Neuronal stem cell (in vitro differentiated cells): ENCODE measurements at regions not wholly inside any gene's neighbourhood (a gene's known extent, or its start where the extent isn't known, plus 50 kb on each side); places are given as distances from the start of the nearest gene placed in this dataset.

ENCODE experiments used
- DNase-seq: peaks from one replicate; pipeline ENCODE4 v3.0.0-alpha.2; 2013; ENCODE audit warnings: low spot score
- H2AFZ ChIP-seq: one replicate; pipeline ENCODE4 v1.6.1; 2013; ENCODE audit warnings: mild to moderate bottlenecking, low read length, inconsistent platforms
- H2AK5ac ChIP-seq: 2 replicates; pipeline ENCODE4 v1.6.1; 2013; ENCODE audit warnings: low read depth, mild to moderate bottlenecking, inconsistent platforms, low read length, moderate library complexity, mixed read lengths
- H2BK120ac ChIP-seq: 2 replicates; pipeline ENCODE4 v1.6.1; 2013; ENCODE audit warnings: low read depth, mild to moderate bottlenecking, inconsistent platforms, low read length, moderate library complexity, mixed read lengths
- H2BK12ac ChIP-seq: one replicate; pipeline ENCODE4 v1.6.1; 2013; ENCODE audit warnings: low read length, inconsistent platforms
- H2BK15ac ChIP-seq: 2 replicates; pipeline ENCODE4 v1.6.1; 2013; ENCODE audit warnings: mild to moderate bottlenecking, low read length, inconsistent platforms, mixed read lengths
- H2BK5ac ChIP-seq: one replicate; pipeline ENCODE4 v1.6.1; 2013; ENCODE audit warnings: inconsistent platforms, mild to moderate bottlenecking, low read length, moderate library complexity
- H3K14ac ChIP-seq: one replicate; pipeline ENCODE4 v1.6.1; 2013; ENCODE audit warnings: low read length, inconsistent platforms
- H3K18ac ChIP-seq: 2 replicates; pipeline ENCODE4 v1.6.1; 2013; ENCODE audit warnings: low read length, inconsistent platforms
- H3K23ac ChIP-seq: 2 replicates; pipeline ENCODE4 v1.6.1; 2013; ENCODE audit warnings: low read depth, mild to moderate bottlenecking, mixed read lengths, low read length, inconsistent platforms; ENCODE audit not compliant: poor library complexity
- H3K27ac ChIP-seq: replicated peaks from 3 replicates; pipeline ENCODE4 v1.5.1; 2013; ENCODE audit warnings: low read length, inconsistent platforms
- H3K27me3 ChIP-seq, 3 experiments: 2 replicates each; pipeline ENCODE4 v1.6.1; 2013; ENCODE audit warnings: low read length in 3 of 3, mild to moderate bottlenecking in 2 of 3, inconsistent platforms in 1 of 3, low read depth in 1 of 3, mixed read lengths in 1 of 3, moderate library complexity in 1 of 3; ENCODE audit not compliant: control insufficient read depth in 3 of 3, insufficient read depth in 3 of 3
- H3K36me3 ChIP-seq, 2 donors: replicated peaks in 1 of 2; 2 replicates each; pipeline ENCODE4 v1.6.1; 2013; ENCODE audit warnings: low read length in 2 of 2; ENCODE audit not compliant: control insufficient read depth in 2 of 2, insufficient read depth in 2 of 2
- H3K4ac ChIP-seq: 2 replicates; pipeline ENCODE4 v1.6.1; 2013; ENCODE audit warnings: inconsistent platforms, mild to moderate bottlenecking, low read length, moderate library complexity
- H3K4me1 ChIP-seq, 2 donors: 1 replicate in 1 of 2; 2 replicates in 1 of 2; pipeline ENCODE4 v1.6.1; 2013; ENCODE audit warnings: low read length in 2 of 2, low read depth in 1 of 2; ENCODE audit not compliant: control insufficient read depth in 2 of 2, insufficient read depth in 1 of 2
- H3K4me2 ChIP-seq: one replicate; pipeline ENCODE4 v1.6.1; 2013; ENCODE audit warnings: mild to moderate bottlenecking, low read length, inconsistent platforms; ENCODE audit not compliant: insufficient read depth, poor library complexity, severe bottlenecking
- H3K4me3 ChIP-seq, 2 donors: 2 replicates each; pipeline ENCODE4 v1.5.1; 2013; ENCODE audit warnings: low read length in 2 of 2, mild to moderate bottlenecking in 2 of 2, inconsistent platforms in 1 of 2, moderate library complexity in 1 of 2
- H3K79me1 ChIP-seq: one replicate; pipeline ENCODE4 v1.6.1; 2013; ENCODE audit warnings: low read depth, mild to moderate bottlenecking, inconsistent platforms, low read length, moderate library complexity
- H3K9ac ChIP-seq: one replicate; pipeline ENCODE4 v1.6.1; 2013; ENCODE audit warnings: mild to moderate bottlenecking, low read depth, low read length, inconsistent platforms; ENCODE audit not compliant: poor library complexity
- H3K9me3 ChIP-seq, 2 donors: replicated peaks in 1 of 2; 2 replicates each; pipeline versions ENCODE3 to v1.6.1; 2013; ENCODE audit warnings: low read length in 2 of 2, mild to moderate bottlenecking in 2 of 2, inconsistent platforms in 1 of 2, low read depth in 1 of 2, mixed read lengths in 1 of 2, moderate library complexity in 1 of 2; ENCODE audit not compliant: control insufficient read depth in 2 of 2, insufficient read depth in 1 of 2
- H4K8ac ChIP-seq: one replicate; pipeline ENCODE4 v1.6.1; 2013; ENCODE audit warnings: low read depth, mild to moderate bottlenecking, inconsistent platforms, low read length, moderate library complexity
- H4K91ac ChIP-seq: one replicate; pipeline ENCODE4 v1.6.1; 2013; ENCODE audit warnings: low read length, low read depth, mild to moderate bottlenecking, inconsistent platforms; ENCODE audit not compliant: poor library complexity
- WGBS, 2 donors: extraction: QIAGEN DNeasy Blood & Tissue Kit; methylation state at CpG; one replicate each; pipeline ENCODE4 v1.1.7; 2013; ENCODE audit warnings: missing lambda C conversion rate in 2 of 2, mixed read lengths in 1 of 2; ENCODE audit not compliant: insufficient read length in 2 of 2, insufficient replicate concordance in 1 of 2; ENCODE audit errors: extremely low coverage in 2 of 2; 5-methylcytosine and 5-hydroxymethylcytosine counted together

GRCh38 chr2:209091056-209091455 is 332.8 kb upstream of the MAP2 start:
- H2AFZ ChIP-seq, result no peak overlapping the region
- no peaks in the 10 kb centered on the region for H3K4me1 ChIP-seq
- H3K23ac ChIP-seq, result no peak overlapping the region
- H2BK12ac ChIP-seq, result no peak overlapping the region
- no peak overlapping the region for H3K4me3 ChIP-seq
- H2BK15ac ChIP-seq, result no peak overlapping the region
- no peaks in the 10 kb centered on the region for H3K79me1 ChIP-seq
- no peak overlapping the region for H3K27ac ChIP-seq
- H4K8ac ChIP-seq, result no peak overlapping the region
- no peak overlapping the region for H3K9ac ChIP-seq
- H3K36me3 ChIP-seq, result no peaks in the 10 kb centered on the region
- WGBS, 2 donors, result no CpG with 5 or more reads among the region's 1 CpG
- H3K9me3 ChIP-seq, result no peaks in the 10 kb centered on the region
- H3K4ac ChIP-seq, result no peak overlapping the region
- H3K14ac ChIP-seq, result no peak overlapping the region
- no peak overlapping the region for H2BK5ac ChIP-seq
- no peaks in the 10 kb centered on the region for H3K27me3 ChIP-seq
- no peak overlapping the region for H3K18ac ChIP-seq
- no peak overlapping the region for H4K91ac ChIP-seq
- no peak overlapping the region for H2AK5ac ChIP-seq
- DNase-seq, result no peak
- H3K4me2 ChIP-seq, result no peak overlapping the region
- H2BK120ac ChIP-seq, result no peak overlapping the region

- H3K9ac ChIP-seq, result no peak overlapping the region
- no peak overlapping the region for H2AK5ac ChIP-seq
- H3K36me3 ChIP-seq, result no peaks in the 10 kb centered on the region
- H3K14ac ChIP-seq, result no peak overlapping the region
- no peak overlapping the region for H3K4ac ChIP-seq
- H3K4me1 ChIP-seq, result no peaks in the 10 kb centered on the region
- H3K23ac ChIP-seq, result no peak overlapping the region
- no CpG with 5 or more reads among the region's 2 CpGs for WGBS, 2 donors
- H2BK15ac ChIP-seq, result no peak overlapping the region
- H3K79me1 ChIP-seq, result no peaks in the 10 kb centered on the region
- H3K4me2 ChIP-seq, result no peak overlapping the region
- no peak overlapping the region for H3K27ac ChIP-seq
- H3K27me3 ChIP-seq, result no peaks in the 10 kb centered on the region
- H2BK120ac ChIP-seq, result no peak overlapping the region
- H2AFZ ChIP-seq, result no peak overlapping the region
- no peaks in the 10 kb centered on the region for H3K9me3 ChIP-seq
- no peak overlapping the region for H2BK12ac ChIP-seq
- H4K8ac ChIP-seq, result no peak overlapping the region
- no peak overlapping the region for H3K4me3 ChIP-seq
- no peak for DNase-seq
- no peak overlapping the region for H4K91ac ChIP-seq
- no peak overlapping the region for H2BK5ac ChIP-seq
- H3K18ac ChIP-seq, result no peak overlapping the region
Measured at GRCh38 chr2:209094221-209094620, 329.6 kb upstream of the MAP2 start.

GRCh38 chr2:209095432-209095831 is 328.4 kb upstream of the MAP2 start:
- Histone ChIP-seq H3K4me3 (no peak overlapping the region), H4K8ac (no peak overlapping the region), H2BK15ac (no peak overlapping the region), H3K23ac (no peak overlapping the region), H3K79me1 (no peaks in the 10 kb centered on the region), H3K4me2 (no peak overlapping the region), H2BK12ac (no peak overlapping the region), H4K91ac (no peak overlapping the region), H3K9ac (no peak overlapping the region), H3K18ac (no peak overlapping the region), H3K36me3 (no peaks in the 10 kb centered on the region), H3K27me3 (no peaks in the 10 kb centered on the region), H2AFZ (no peak overlapping the region), H3K4me1 (no peaks in the 10 kb centered on the region), H3K27ac (no peak overlapping the region), H3K9me3 (no peaks in the 10 kb centered on the region), H2AK5ac (no peak overlapping the region), H2BK5ac (no peak overlapping the region), H2BK120ac (no peak overlapping the region), H3K4ac (no peak overlapping the region), H3K14ac (no peak overlapping the region)
- no peak for DNase-seq
- no CpG with 5 or more reads among the region's 2 CpGs for WGBS, 2 donors

GRCh38 chr2:209097168-209097567 is 326.7 kb upstream of the MAP2 start:
- no CpG with 5 or more reads among the region's 2 CpGs for WGBS, 2 donors
- no peak overlapping the region for H2BK15ac ChIP-seq
- no peak overlapping the region for H3K23ac ChIP-seq

More at GRCh38 chr2:209097168-209097567, 326.7 kb upstream of the MAP2 start:
- Histone ChIP-seq H3K36me3 (no peaks in the 10 kb centered on the region), H3K4me2 (no peak overlapping the region), H3K4ac (no peak overlapping the region), H2AK5ac (no peak overlapping the region), H3K4me1 (no peaks in the 10 kb centered on the region), H2BK12ac (no peak overlapping the region), H3K27me3 (no peaks in the 10 kb centered on the region), H2BK120ac (no peak overlapping the region), H3K14ac (peak overlapping the region; percentile 58), H3K79me1 (no peaks in the 10 kb centered on the region), H3K9me3 (no peaks in the 10 kb centered on the region), H3K9ac (no peak overlapping the region), H3K4me3 (no peak overlapping the region), H3K27ac (no peak overlapping the region), H2BK5ac (no peak overlapping the region), H3K18ac (no peak overlapping the region), H2AFZ (no peak overlapping the region), H4K8ac (no peak overlapping the region), H4K91ac (no peak overlapping the region)
- DNase-seq, result no peak
